ENCODE measurements at regions not wholly inside any gene's neighbourhood (a gene's known extent, or its start where the extent isn't known, plus 50 kb on each side); places are given as distances from the start of the nearest gene placed in this dataset.
"Not testable (repeated sequence)": the region's sequence is repeated elsewhere in the genome, so short reads cannot be mapped to it uniquely, and the experiment has no call there.

- no peak for DNase-seq (ENCODE audit: low read depth in 2 of 2)
Measured at GRCh38 chr22:35183917-35184316, 73.4 kb upstream of the HMGXB4 start.

- no peak for DNase-seq (ENCODE audit: low read depth in 2 of 2)
Measured at GRCh38 chr22:35186492-35186891, 70.8 kb upstream of the HMGXB4 start.

DNA sequence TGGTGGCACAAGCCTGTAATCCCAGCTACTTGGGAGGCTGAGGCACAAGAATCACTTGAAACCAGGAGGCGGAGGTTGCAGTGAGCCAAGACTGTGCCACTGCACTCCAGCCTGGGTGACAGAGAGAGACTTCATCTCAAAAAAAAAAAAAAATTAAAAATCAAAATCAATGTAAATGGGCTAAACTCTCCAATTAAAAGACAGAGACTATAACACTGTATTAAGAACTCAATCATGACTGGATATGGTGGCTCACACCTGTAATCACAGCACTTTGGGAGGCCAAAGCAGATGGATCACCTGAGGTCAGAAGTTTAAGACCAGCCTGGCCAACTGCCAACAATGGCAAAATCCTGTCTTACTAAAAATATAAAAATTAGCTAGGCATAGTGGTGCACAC lies 68.4 kb upstream of the HMGXB4 start:
- not testable (repeated sequence) for DNase-seq (ENCODE audit: low read depth in 2 of 2)

- DNase-seq (ENCODE audit: low read depth in 2 of 2): no peak
Measured at GRCh38 chr22:35189559-35189958, 67.7 kb upstream of the HMGXB4 start.

DNA sequence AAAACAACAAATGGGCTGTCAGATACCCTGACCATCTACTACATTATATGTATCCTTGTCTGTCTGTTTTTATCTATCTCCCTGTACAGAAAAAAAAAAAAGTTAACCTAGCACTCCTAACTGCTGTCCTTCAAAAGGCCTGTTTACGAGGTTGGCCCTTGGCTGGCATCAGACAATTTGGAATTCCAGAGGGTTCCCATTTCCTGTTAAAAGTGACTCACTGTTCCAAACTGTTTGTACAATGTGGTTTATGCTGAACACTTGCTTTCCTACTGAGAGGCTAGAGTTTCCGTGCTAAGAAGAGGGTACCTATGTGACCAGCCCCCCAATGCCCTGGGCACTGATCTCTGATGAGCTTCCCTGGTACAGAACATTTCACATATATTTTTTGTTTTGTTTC lies 65.9 kb upstream of the HMGXB4 start:
- no peak for DNase-seq (ENCODE audit: low read depth in 2 of 2)

GRCh38 chr22:35192129-35192918 lies 65.0 kb upstream of the HMGXB4 start:
- DNase-seq (ENCODE audit: low read depth in 2 of 2): no peak

DNA sequence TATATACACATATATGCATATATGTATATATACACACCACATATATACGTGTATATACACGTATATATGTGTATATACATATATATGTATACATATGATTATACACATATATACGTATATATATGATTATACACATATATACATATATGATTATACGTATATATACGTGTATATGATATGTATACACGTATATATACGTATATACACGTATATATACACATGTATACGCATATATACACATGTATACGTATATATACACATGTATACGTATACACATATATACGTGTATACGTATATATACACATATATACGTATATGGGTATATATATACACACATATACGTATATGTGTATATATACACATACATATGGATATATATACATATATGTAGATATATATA lies 62.1 kb upstream of the HMGXB4 start:
- no peak for DNase-seq (ENCODE audit: low read depth in 2 of 2)

DNA sequence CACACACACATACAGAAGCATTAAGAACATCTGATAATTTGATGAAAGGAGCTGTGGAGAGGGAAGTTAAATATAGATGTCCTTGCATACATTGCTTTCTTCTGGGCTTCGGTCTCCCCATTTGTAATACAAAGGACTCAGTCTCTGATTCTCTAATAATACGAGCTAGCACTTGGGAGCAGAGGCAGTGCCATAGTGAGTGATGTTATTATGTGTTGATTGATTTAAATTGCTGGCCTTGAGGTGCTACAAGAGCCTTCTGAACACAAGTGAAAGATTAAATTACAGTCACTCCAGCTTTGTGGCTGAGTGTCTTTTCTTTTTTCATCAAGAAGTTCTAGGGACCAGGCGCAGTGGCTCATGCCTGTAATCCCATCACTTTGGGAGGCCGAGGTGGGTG lies 61.5 kb upstream of the HMGXB4 start:
- no peak for DNase-seq (ENCODE audit: low read depth in 2 of 2)

- no peak for DNase-seq (ENCODE audit: low read depth in 2 of 2)
Measured at GRCh38 chr22:35197071-35197470, 60.2 kb upstream of the HMGXB4 start.

DNA sequence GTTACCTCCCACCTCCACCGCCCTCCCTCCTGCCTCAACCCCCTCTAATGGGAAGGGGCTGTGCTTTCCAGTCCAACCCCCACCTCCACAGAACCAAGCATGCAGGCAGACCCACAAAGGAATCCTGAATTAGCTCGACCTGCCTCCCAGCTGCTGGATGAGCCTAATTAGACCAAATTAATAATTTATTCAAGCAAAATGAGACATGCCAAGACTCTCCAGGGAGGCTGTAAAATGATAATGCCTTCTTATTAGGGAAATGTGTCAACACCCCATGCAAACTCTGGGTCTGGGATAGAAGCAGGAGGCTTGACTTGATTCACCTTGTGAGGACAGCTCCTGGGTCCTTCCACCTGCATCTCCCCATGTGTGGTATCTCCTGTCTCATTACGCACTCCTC lies 59.4 kb upstream of the HMGXB4 start:
- DNase-seq (ENCODE audit: low read depth in 2 of 2): no peak

- DNase-seq (ENCODE audit: low read depth in 2 of 2): no peak
Measured at GRCh38 chr22:35198738-35199137, 58.6 kb upstream of the HMGXB4 start.

DNA sequence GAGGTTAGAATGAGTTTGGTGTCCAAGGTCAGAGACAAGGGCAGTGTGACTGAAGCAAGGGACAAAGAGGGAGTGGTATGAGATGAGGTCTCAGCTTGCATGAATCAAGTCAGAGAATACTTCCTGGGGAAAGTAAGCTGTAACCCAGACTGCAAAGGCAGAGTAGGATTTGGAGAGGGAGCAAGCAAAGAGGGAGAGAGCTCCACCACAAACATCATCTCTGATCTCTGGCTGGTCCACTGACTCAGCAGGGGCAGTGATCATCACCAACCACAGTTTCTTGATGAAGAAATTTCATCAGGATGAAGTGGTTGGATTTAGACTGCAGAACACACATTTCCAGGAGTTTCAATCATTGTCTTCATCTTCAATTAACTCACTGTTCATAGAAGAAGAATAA lies 54.9 kb upstream of the HMGXB4 start:
- DNase-seq (ENCODE audit: low read depth in 2 of 2): no peak

- DNase-seq (ENCODE audit: low read depth in 2 of 2): no peak
Measured at GRCh38 chr22:35203583-35203982, 53.7 kb upstream of the HMGXB4 start.

- no peak for DNase-seq (ENCODE audit: low read depth in 2 of 2)
Measured at GRCh38 chr22:35204807-35205775, 52.2 kb upstream of the HMGXB4 start.

- DNase-seq (ENCODE audit: low read depth in 2 of 2): no peak
Measured at GRCh38 chr22:35205961-35206360, 51.3 kb upstream of the HMGXB4 start.

GRCh38 chr22:35206889-35207288 lies 50.4 kb upstream of the HMGXB4 start:
- DNase-seq (ENCODE audit: low read depth in 2 of 2): no peak

Data from stimulated activated CD8-positive, alpha-beta memory T cell treated with anti-CD3 and anti-CD28 coated beads, Interleukin-15, amount 100 ng/mL, for 48 hours (primary cell).